ENCODE measurements at regions not wholly inside any gene's neighbourhood (a gene's known extent, or its start where the extent isn't known, plus 50 kb on each side); places are given as distances from the start of the nearest gene placed in this dataset.

DNA sequence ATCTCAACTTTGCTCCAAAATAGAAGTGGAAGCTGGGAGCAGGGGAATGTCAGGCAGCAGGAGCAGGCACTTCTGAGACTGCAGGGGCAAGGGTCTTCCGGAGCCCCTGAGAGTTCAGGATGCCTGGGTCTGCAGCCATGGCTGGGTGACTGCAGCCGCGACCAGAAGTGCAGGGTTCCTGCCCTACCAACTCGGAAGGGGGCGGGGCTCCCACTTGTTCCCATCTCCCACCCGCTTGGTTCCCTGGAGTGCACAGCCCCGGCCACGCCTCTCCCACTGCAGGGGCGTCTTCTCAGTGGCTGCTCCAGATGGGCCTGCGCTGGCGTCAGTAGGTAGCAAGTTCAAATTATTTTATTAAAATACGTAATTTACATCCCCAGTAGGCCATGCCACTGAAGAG lies 1631.7 kb downstream of the OLFM4 start:
- H3K27ac ChIP-seq (replicated peaks in 1 of 4) = no peak overlapping the region
- H3K36me3 ChIP-seq = no peaks in the 10 kb centered on the region
- H3K27me3 ChIP-seq = no peaks in the 10 kb centered on the region
- 91% methylated on average over 11 of the region's 12 CpGs for WGBS
- intact Hi-C loops (cut with DNase I) = no loop called here
- no peak overlapping the region for H3K4me3 ChIP-seq
- TF ChIP-seq POLR2AphosphoS5 (IDR thresholded peaks at IDR 0.05) (no peak), EP300 (IDR thresholded peaks at IDR 0.05) (no peak)
- TF ChIP-seq, protein P1, sequence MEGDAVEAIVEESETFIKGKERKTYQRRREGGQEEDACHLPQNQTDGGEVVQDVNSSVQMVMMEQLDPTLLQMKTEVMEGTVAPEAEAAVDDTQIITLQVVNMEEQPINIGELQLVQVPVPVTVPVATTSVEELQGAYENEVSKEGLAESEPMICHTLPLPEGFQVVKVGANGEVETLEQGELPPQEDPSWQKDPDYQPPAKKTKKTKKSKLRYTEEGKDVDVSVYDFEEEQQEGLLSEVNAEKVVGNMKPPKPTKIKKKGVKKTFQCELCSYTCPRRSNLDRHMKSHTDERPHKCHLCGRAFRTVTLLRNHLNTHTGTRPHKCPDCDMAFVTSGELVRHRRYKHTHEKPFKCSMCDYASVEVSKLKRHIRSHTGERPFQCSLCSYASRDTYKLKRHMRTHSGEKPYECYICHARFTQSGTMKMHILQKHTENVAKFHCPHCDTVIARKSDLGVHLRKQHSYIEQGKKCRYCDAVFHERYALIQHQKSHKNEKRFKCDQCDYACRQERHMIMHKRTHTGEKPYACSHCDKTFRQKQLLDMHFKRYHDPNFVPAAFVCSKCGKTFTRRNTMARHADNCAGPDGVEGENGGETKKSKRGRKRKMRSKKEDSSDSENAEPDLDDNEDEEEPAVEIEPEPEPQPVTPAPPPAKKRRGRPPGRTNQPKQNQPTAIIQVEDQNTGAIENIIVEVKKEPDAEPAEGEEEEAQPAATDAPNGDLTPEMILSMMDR (IDR thresholded peaks at IDR 0.05) = no peak
- no peak for DNase-seq (ENCODE audit: extremely low spot score)
- no peaks in the 10 kb centered on the region for H3K9me3 ChIP-seq
- H3K4me1 ChIP-seq = no peaks in the 10 kb centered on the region

DNA sequence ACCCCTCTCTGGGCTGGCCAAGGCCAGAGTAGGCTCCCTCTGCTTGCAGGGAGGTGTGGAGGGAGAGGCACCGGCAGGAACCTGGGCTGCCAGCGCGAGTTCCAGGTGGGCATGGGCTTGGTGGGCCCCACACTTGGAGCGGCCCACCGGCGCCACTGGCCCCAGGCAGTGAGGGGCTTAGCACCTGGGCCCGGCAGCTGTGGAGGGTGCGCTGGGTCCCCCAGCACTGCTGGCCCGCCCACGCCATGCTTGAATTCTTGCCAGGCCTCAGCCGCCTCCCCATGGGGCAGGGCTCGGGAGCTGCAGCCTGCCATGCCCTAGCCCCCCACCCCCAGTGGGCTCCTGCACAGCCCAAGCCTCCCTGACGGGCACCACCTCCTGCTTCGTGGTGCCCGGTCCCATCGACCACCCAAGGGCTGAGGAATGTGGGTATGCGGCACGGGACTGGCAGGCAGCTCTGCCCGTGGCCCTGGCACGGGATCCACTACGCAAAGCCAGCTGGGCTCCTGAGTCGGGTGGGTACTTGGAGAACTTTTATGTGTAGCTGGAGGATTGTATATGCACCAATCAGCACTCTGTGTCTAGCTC lies 1648.0 kb downstream of the OLFM4 start:
- Histone ChIP-seq H3K9me3 (peaks cover 0 to 9% (median 3%) of the 10 kb centered on the region in 4 donors), H3K4me3 (no peak overlapping the region), H3K36me3 (no peaks in the 10 kb centered on the region), H3K4me1 (no peaks in the 10 kb centered on the region), H3K27ac (replicated peaks in 1 of 4) (no peak overlapping the region), H3K27me3 (peaks cover 0 to 5% (median 0%) of the 10 kb centered on the region in 4 donors)
- intact Hi-C loops (cut with DNase I) = no loop called here
- DNase-seq (ENCODE audit: extremely low spot score) = no peak
- TF ChIP-seq POLR2AphosphoS5 (IDR thresholded peaks at IDR 0.05) = no peak
- TF ChIP-seq EP300 (IDR thresholded peaks at IDR 0.05) = no peak
- TF ChIP-seq POLR2A (IDR thresholded peaks at IDR 0.05; ENCODE audit: low read depth) = no peak
- TF ChIP-seq, protein P1 (IDR thresholded peaks at IDR 0.05) = no peak
- WGBS = 100% methylated on average over 18 of the region's 22 CpGs

DNA sequence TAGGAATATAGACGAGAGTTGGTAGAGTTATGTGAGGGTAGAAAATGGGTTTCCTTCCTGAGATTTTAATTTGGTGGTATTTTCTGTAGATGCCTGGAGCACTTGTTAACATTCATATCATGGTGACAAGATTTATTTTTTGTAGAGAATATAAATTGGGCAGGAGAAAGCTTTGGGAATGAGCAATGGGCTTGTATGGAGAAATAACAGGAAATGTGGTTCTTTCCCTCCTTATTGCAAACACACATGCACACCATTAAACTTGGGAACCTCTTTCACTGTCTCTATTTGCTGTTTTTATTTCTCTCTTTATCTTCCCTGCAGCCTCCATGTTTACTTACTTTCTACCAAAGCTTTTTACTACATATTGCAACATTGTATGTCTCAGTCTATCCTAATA lies 1653.6 kb downstream of the OLFM4 start:
- Histone ChIP-seq H3K36me3 (no peaks in the 10 kb centered on the region), H3K27me3 (peaks cover 0 to 5% (median 0%) of the 10 kb centered on the region in 4 donors), H3K4me3 (no peak overlapping the region), H3K27ac (replicated peaks in 1 of 4) (no peak overlapping the region), H3K4me1 (no peaks in the 10 kb centered on the region), H3K9me3 (no peaks in the 10 kb centered on the region)
- intact Hi-C loops (cut with DNase I) = no loop called here
- 64% methylated on average over 1 of the region's 1 CpG for WGBS
- DNase-seq (ENCODE audit: extremely low spot score) = no peak
- TF ChIP-seq POLR2AphosphoS5 (IDR thresholded peaks at IDR 0.05) = no peak
- TF ChIP-seq, protein P1 (IDR thresholded peaks at IDR 0.05) = no peak
- no peak for TF ChIP-seq EP300 (IDR thresholded peaks at IDR 0.05)
- TF ChIP-seq POLR2A (IDR thresholded peaks at IDR 0.05; ENCODE audit: low read depth) = no peak

DNA sequence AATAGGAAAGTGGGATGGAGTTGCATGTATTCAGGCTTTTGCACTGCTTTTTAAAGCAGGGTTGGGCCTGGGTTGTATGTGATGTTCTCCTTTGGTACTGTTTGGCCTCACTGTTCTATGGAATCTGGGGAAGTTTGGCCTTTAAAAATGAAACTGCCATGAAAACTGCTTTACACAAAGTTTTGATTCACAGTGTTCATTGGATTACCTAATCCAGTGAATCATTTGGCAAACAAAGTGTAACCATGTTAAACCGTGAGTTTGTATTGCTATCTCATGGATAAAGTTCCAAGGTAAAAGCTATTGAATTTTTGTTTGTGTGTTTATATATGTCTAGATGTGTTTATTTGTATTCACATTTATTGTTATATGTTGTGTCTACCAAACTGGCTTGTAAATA lies 1658.6 kb downstream of the OLFM4 start:
- H3K9me3 ChIP-seq = no peaks in the 10 kb centered on the region
- 71% methylated on average over 1 of the region's 1 CpG for WGBS
- H3K27me3 ChIP-seq = no peaks in the 10 kb centered on the region
- no peaks in the 10 kb centered on the region for H3K4me1 ChIP-seq
- DNase-seq (ENCODE audit: extremely low spot score) = peak; percentile 17
- intact Hi-C loops (cut with DNase I) = no loop called here
- no peak overlapping the region for H3K4me3 ChIP-seq
- H3K27ac ChIP-seq (replicated peaks in 1 of 4) = no peak overlapping the region
- TF ChIP-seq POLR2AphosphoS5 (IDR thresholded peaks at IDR 0.05) = no peak
- H3K36me3 ChIP-seq = no peaks in the 10 kb centered on the region

DNA sequence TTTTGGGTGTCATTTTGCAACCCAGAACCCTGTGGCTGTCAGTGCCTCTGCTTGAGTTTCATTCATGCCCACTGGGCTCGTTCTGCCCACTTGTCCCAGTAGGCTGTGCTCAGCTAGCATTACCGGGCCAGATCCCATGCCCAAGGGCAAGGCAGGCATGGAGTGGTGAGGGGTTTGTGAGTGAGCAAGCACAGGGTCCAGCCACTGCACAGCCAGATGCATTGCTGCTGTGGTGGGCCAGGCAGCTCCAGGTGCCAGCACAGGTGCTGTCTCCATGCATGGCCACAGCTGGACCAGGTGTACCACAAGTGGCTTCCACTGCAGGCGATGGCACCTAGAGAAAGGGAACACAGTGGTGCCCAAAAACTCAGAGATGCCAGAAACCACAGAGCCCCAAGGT lies 1671.2 kb downstream of the OLFM4 start:
- intact Hi-C loops (cut with DNase I) = no loop called here
- TF ChIP-seq EP300 (IDR thresholded peaks at IDR 0.05) (no peak), POLR2AphosphoS5 (IDR thresholded peaks at IDR 0.05) (no peak), POLR2A (IDR thresholded peaks at IDR 0.05; ENCODE audit: low read depth) (no peak)
- TF ChIP-seq, protein P1 (IDR thresholded peaks at IDR 0.05) = no peak
- Histone ChIP-seq H3K36me3 (no peaks in the 10 kb centered on the region), H3K27me3 (no peaks in the 10 kb centered on the region), H3K4me3 (no peak overlapping the region), H3K4me1 (no peaks in the 10 kb centered on the region), H3K9me3 (no peaks in the 10 kb centered on the region), H3K27ac (replicated peaks in 1 of 4) (no peak overlapping the region)
- WGBS = 86% methylated on average over 3 of the region's 3 CpGs
- no peak for DNase-seq (ENCODE audit: extremely low spot score)

All from esophagus muscularis mucosa (tissue), 4 donors.